ENCODE measurements at regions not wholly inside any gene's neighbourhood (a gene's known extent, or its start where the extent isn't known, plus 50 kb on each side); places are given as distances from the start of the nearest gene placed in this dataset.

GRCh38 chr19:28153123-28153522, 1059.8 kb downstream of the UQCRFS1 start:
- TF ChIP-seq, protein P1, sequence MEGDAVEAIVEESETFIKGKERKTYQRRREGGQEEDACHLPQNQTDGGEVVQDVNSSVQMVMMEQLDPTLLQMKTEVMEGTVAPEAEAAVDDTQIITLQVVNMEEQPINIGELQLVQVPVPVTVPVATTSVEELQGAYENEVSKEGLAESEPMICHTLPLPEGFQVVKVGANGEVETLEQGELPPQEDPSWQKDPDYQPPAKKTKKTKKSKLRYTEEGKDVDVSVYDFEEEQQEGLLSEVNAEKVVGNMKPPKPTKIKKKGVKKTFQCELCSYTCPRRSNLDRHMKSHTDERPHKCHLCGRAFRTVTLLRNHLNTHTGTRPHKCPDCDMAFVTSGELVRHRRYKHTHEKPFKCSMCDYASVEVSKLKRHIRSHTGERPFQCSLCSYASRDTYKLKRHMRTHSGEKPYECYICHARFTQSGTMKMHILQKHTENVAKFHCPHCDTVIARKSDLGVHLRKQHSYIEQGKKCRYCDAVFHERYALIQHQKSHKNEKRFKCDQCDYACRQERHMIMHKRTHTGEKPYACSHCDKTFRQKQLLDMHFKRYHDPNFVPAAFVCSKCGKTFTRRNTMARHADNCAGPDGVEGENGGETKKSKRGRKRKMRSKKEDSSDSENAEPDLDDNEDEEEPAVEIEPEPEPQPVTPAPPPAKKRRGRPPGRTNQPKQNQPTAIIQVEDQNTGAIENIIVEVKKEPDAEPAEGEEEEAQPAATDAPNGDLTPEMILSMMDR (IDR thresholded peaks at IDR 0.05): no peak
- no peak for TF ChIP-seq POLR2A (IDR thresholded peaks at IDR 0.05)
